Heart left ventricle (tissue), 13 donors: ENCODE measurements at regions not wholly inside any gene's neighbourhood (a gene's known extent, or its start where the extent isn't known, plus 50 kb on each side); places are given as distances from the start of the nearest gene placed in this dataset.

Experiments used
- CTCF ChIP-seq, 12 donors: fragments of 200-600 bp; sonication (generic) in 4 of 12; IDR thresholded peaks; one replicate each; pipeline versions ENCODE4 v1.5.0 to v1.8.0; 2018 to 2022; ENCODE audit warnings: antibody characterized with exemption in 12 of 12, mild to moderate bottlenecking in 5 of 12
- POLR2A ChIP-seq, 2 donors: fragments of 450-650 bp; IDR thresholded peaks; one replicate each; pipeline ENCODE4 v1.6.1; 2017; ENCODE audit warnings: antibody characterized with exemption in 2 of 2, mild to moderate bottlenecking in 2 of 2, moderate library complexity in 2 of 2
- donor health status: ischemic (EF 13 %, LVEDD 7.1; RV severe dilation, severe dysfunction).
- donor health status: DM: no; HTN: yes; CAD: no.
- donor health status: DM: no; HTN: no; CAD: no.
- donor health status: ischemic (EF 25% LVEDD 6.9; RV normal size, moderate dysfunction).
- donor health status: ischemic (EF 25% LVEDD 5.7; RV mildly dilated, moderate dysfunction).
- donor health status: ischemic (EF 35%, LVEDD 5.7; RV mildly dilated, moderate dysfunction).
- donor health status: nonischemic (EF 11% LVEDD 7.7; RV severe dilation, severe dysfunction).
- donor health status: DM: yes; HTN: yes; CAD: no.
- donor health status: PGD.
- donor health status: ischemic (EF 29% LVEDD 5.4; RV normal size, mild dysfunction).
- donor health status: nonischemic (EF 23%, LVEDD 6.1; RV moderate dilation, normal function).

DNA sequence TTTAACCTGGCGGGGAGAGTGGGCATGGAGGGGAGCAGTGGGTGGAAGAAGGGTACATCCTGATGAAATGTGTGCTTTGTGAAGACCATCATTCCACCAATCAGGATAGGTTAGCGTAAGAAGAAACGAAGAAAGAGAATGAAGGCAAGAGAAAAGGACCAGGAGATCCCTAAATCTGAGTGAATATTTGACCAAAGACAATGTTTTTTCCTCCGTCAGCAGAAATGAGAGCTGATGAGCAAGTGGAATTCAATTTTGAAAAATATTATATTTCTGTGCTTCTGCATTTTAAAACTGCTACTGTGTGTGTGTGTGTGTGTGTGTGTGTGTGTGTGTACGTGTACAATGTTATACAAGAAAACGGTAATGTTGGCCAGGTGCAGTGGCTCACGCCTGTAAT is 58.3 kb upstream of the NOCT start:
- TF ChIP-seq CTCF (IDR thresholded peaks at IDR 0.05) (no peak), POLR2A (IDR thresholded peaks at IDR 0.05) (no peak)
